Colonic mucosa (tissue), 4 donors: ENCODE measurements at regions not wholly inside any gene's neighbourhood (a gene's known extent, or its start where the extent isn't known, plus 50 kb on each side); places are given as distances from the start of the nearest gene placed in this dataset.

Experiments
- DNase-seq: peaks from one replicate; pipeline ENCODE4 v3.0.0-alpha.2; 2020
- H3K27ac ChIP-seq: fragments of 200-600 bp; one replicate; pipeline ENCODE4 v1.8.0; 2021
- H3K27me3 ChIP-seq: fragments of 200-600 bp; one replicate; pipeline ENCODE4 v1.8.0; 2021
- H3K36me3 ChIP-seq: fragments of 200-600 bp; one replicate; pipeline ENCODE4 v1.8.0; 2021
- H3K4me1 ChIP-seq: fragments of 200-600 bp; one replicate; pipeline ENCODE4 v1.8.0; 2021; ENCODE audit warnings: mild to moderate bottlenecking
- H3K4me3 ChIP-seq: fragments of 200-600 bp; one replicate; pipeline ENCODE4 v1.8.0; 2021
- H3K9ac ChIP-seq, 2 donors: one replicate each; pipeline ENCODE4 v1.7.0; 2013; ENCODE audit warnings: control low read depth in 2 of 2, low read depth in 2 of 2, low read length in 2 of 2
- H3K9me3 ChIP-seq: fragments of 200-600 bp; one replicate; pipeline ENCODE4 v1.8.0; 2021
- intact Hi-C: fragments of 100-400 bp; cut with DNase I; formaldehyde crosslinking; loops from one replicate; pipeline ENCODE4 v1.14.1; 2022
- TF ChIP-seq, protein P1 (sequence below): fragments of 200-600 bp; IDR thresholded peaks from one replicate; pipeline ENCODE4 v1.8.0; 2022; ENCODE audit warnings: antibody characterized with exemption, mild to moderate bottlenecking
- donor health status: healthy.
- donor health status: DM: no; HTN: no; CAD: no.
- donor health status: DM: no; HTN: no; CAD: no.

DNA sequence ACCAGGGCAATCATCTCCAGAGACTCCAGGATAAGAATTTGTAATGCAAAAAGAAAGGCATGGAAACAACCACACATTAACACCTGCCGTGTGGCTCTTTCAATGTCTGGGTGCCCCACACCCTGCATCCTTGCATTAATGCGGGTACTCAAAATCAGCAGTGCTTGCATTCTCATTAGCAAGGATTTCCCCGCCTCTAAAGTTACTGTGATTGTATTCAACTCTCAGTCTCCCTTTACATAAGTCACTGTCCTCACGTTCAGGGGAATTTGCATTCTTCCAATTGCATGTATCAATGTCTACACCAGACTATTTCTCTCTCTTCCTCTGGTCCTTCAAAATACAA, 324.3 kb downstream of the FOXL1 start:
- TF ChIP-seq, protein P1, sequence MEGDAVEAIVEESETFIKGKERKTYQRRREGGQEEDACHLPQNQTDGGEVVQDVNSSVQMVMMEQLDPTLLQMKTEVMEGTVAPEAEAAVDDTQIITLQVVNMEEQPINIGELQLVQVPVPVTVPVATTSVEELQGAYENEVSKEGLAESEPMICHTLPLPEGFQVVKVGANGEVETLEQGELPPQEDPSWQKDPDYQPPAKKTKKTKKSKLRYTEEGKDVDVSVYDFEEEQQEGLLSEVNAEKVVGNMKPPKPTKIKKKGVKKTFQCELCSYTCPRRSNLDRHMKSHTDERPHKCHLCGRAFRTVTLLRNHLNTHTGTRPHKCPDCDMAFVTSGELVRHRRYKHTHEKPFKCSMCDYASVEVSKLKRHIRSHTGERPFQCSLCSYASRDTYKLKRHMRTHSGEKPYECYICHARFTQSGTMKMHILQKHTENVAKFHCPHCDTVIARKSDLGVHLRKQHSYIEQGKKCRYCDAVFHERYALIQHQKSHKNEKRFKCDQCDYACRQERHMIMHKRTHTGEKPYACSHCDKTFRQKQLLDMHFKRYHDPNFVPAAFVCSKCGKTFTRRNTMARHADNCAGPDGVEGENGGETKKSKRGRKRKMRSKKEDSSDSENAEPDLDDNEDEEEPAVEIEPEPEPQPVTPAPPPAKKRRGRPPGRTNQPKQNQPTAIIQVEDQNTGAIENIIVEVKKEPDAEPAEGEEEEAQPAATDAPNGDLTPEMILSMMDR, result no peak
- intact Hi-C loops, result no loop called here
- no peaks in the 10 kb centered on the region for H3K9me3 ChIP-seq
- no peak overlapping the region for H3K4me3 ChIP-seq
- no peaks in the 10 kb centered on the region for H3K4me1 ChIP-seq
- no peak overlapping the region for H3K27ac ChIP-seq
- H3K36me3 ChIP-seq, result no peaks in the 10 kb centered on the region
- H3K27me3 ChIP-seq, result no peaks in the 10 kb centered on the region
- H3K9ac ChIP-seq, result no peak overlapping the region
- no peak for DNase-seq

DNA sequence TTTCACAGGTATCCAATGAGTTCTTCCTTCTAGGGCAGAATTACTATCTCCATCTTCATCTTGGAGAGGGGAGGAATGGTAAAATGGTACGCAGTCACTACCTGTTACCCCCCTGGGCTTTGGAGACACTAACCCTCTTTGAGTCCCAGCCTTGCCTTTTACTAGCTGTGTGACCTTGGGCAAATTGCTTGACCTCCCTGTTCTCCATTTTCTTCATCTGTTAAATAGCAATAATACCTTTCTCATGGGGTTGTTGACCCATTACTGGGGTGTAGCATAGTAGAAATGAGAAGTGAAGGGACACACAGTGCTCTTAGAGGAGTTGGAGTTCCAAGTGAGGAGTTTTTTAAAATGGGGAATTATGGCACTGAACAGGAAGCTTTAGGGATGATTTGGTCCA, 324.7 kb downstream of the FOXL1 start:
- H3K36me3 ChIP-seq, result no peaks in the 10 kb centered on the region
- H3K27me3 ChIP-seq, result no peaks in the 10 kb centered on the region
- no peak overlapping the region for H3K27ac ChIP-seq
- TF ChIP-seq, protein P1, result no peak
- no peak overlapping the region for H3K4me3 ChIP-seq
- no peak overlapping the region for H3K9ac ChIP-seq
- no peaks in the 10 kb centered on the region for H3K9me3 ChIP-seq
- intact Hi-C loops, result no loop called here
- DNase-seq, result no peak
- H3K4me1 ChIP-seq, result no peaks in the 10 kb centered on the region

DNA sequence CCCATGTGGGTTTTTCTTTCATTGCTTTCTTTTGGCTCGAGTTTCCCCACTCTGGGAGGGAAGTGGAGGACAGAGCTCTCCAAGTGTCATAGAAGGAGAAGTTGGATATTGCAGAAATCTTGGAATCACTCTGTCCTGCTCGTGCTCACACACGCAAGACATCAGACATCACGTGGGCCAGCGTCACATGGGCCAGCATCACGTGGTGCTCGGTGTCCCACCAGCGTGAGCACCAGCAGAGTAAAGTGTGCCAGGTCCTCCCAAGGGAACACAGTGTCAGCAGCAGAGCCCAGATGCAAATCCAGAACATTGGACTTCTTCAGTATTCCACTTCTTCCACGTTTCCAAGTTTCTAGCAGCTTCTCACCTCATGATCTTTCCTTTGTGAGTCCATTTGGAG, 327.0 kb downstream of the FOXL1 start:
- intact Hi-C loops, result no loop called here
- Histone ChIP-seq H3K27ac (no peak overlapping the region), H3K27me3 (no peaks in the 10 kb centered on the region), H3K4me1 (no peaks in the 10 kb centered on the region), H3K9me3 (no peaks in the 10 kb centered on the region), H3K9ac (no peak overlapping the region), H3K36me3 (no peaks in the 10 kb centered on the region), H3K4me3 (no peak overlapping the region)
- DNase-seq, result no peak
- TF ChIP-seq, protein P1, result no peak

DNA sequence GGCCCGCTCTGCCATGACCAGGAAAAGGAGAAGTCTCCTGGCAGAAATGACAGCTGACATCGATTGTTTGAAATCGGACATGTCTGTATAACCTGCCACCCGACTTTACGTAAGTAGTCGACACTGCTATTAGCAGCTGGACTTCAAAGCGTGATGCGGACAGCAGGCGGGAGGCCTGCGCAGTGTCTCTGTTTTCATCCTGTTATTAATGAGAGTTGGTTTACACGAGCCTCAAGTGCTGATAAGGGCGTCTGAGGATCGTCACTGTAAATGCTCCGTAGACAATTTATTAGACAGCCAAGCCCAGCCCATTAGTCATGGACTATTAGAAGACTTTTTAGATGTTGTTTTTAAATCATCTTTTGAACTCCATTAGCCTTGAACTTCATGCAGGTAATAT, 328.3 kb downstream of the FOXL1 start:
- no peak overlapping the region for H3K9ac ChIP-seq
- TF ChIP-seq, protein P1, result no peak
- H3K36me3 ChIP-seq, result no peaks in the 10 kb centered on the region
- no peaks in the 10 kb centered on the region for H3K4me1 ChIP-seq
- DNase-seq, result no peak
- H3K4me3 ChIP-seq, result no peak overlapping the region
- no peaks in the 10 kb centered on the region for H3K27me3 ChIP-seq
- no peak overlapping the region for H3K27ac ChIP-seq
- intact Hi-C loops, result no loop called here
- no peaks in the 10 kb centered on the region for H3K9me3 ChIP-seq

DNA sequence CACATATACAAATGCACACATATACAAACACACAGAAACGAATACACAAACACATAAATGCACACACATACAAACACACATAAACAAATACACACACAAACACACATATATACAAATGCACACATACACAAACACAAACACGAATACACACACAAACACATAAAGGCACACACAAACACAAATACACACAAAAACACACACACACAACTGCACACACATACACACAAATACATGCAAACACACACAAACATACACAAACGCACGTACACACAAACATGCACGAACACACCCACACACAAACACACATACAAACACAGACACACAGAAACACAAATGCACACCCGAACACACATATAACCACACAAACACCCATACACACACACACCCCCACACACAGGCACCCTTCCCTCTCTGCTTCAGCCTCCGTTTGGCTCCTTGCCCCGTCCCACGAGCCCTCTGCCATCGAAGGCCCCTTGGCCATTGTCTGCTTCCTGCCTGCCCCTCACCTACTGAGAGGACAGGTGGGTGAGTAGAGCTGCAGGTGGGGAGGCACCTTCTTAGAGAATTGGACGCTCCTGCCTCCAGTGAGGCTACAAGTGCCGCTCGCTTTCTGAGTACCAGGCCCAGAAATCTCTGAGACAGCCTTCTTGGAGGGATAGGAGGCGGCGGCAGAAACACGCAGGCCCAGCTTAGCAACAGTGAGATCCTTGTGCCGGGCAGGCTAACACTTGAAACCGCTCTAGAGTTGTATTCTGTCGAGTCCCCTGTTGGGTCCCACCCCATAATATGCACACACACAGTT, 331.2 kb downstream of the FOXL1 start:
- intact Hi-C loops, result no loop called here
- H3K4me1 ChIP-seq, result no peaks in the 10 kb centered on the region
- H3K9me3 ChIP-seq, result no peaks in the 10 kb centered on the region
- no peak for DNase-seq
- H3K36me3 ChIP-seq, result no peaks in the 10 kb centered on the region
- H3K9ac ChIP-seq, result no peak overlapping the region
- H3K27ac ChIP-seq, result no peak overlapping the region
- no peaks in the 10 kb centered on the region for H3K27me3 ChIP-seq
- no peak overlapping the region for H3K4me3 ChIP-seq
- TF ChIP-seq, protein P1, result no peak
